ENCODE measurements at regions not wholly inside any gene's neighbourhood (a gene's known extent, or its start where the extent isn't known, plus 50 kb on each side); places are given as distances from the start of the nearest gene placed in this dataset.

DNA sequence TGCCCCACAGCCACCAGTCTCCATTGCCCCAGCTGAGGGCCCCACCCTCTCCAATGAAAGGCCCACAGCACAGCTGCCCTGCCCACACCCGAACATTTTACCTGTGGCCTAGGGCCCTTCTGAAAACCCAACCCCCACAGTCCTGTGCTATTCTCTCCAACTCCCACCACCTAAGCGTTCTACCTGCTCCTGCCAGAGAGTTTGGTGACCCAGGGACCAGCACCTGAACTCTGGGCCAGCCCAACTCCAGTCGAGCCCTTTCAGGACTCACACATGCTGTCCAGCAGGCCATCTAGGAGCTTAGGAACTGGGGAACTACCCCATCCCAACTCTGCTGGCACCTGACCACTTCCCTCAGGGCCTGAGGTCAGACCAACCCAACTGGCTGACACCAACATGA lies 562.3 kb downstream of the DNAH5 start:
- Histone ChIP-seq H3K27ac (no peak overlapping the region), H3K9me3 (no peaks in the 10 kb centered on the region), H3K27me3 (no peaks in the 10 kb centered on the region), H3K36me3 (no peaks in the 10 kb centered on the region), H3K4me3 (no peak overlapping the region), H3K4me1 (no peaks in the 10 kb centered on the region)
- TF ChIP-seq EP300 (IDR thresholded peaks at IDR 0.05) (no peak), POLR2A (IDR thresholded peaks at IDR 0.05) (no peak), POLR2AphosphoS5 (IDR thresholded peaks at IDR 0.05) (no peak)
- TF ChIP-seq, protein P1, sequence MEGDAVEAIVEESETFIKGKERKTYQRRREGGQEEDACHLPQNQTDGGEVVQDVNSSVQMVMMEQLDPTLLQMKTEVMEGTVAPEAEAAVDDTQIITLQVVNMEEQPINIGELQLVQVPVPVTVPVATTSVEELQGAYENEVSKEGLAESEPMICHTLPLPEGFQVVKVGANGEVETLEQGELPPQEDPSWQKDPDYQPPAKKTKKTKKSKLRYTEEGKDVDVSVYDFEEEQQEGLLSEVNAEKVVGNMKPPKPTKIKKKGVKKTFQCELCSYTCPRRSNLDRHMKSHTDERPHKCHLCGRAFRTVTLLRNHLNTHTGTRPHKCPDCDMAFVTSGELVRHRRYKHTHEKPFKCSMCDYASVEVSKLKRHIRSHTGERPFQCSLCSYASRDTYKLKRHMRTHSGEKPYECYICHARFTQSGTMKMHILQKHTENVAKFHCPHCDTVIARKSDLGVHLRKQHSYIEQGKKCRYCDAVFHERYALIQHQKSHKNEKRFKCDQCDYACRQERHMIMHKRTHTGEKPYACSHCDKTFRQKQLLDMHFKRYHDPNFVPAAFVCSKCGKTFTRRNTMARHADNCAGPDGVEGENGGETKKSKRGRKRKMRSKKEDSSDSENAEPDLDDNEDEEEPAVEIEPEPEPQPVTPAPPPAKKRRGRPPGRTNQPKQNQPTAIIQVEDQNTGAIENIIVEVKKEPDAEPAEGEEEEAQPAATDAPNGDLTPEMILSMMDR (IDR thresholded peaks at IDR 0.05): no peak
- DNase-seq (ENCODE audit: low spot score in 2 of 2): no peak
- WGBS: 69% methylated on average over 3 of the region's 3 CpGs

DNA sequence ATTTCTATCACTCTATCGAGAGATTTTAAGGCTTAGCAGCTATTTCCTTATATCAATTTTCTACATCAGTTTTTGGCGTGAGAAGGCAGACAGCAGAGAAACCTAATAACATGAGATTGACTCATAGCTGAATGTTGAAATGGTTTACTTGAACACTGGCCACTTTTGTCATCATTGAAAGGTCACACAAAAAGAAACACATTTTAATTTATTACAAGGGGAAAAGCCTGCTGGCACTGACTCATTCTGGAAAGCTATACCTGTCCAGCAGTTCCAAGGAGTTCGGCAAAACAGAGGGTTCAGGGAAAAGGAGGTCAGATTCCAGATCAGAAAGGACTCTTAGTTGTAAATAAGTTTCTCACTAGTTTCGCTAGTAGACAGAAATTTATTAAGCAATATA lies 566.4 kb downstream of the DNAH5 start:
- DNase-seq (ENCODE audit: low spot score in 2 of 2): no peak
- TF ChIP-seq EP300 (IDR thresholded peaks at IDR 0.05) (no peak), POLR2AphosphoS5 (IDR thresholded peaks at IDR 0.05) (no peak), POLR2A (IDR thresholded peaks at IDR 0.05) (no peak)
- TF ChIP-seq, protein P1 (IDR thresholded peaks at IDR 0.05): no peak
- Histone ChIP-seq H3K9me3 (no peaks in the 10 kb centered on the region), H3K27me3 (no peaks in the 10 kb centered on the region), H3K4me1 (no peaks in the 10 kb centered on the region), H3K36me3 (no peaks in the 10 kb centered on the region), H3K27ac (no peak overlapping the region), H3K4me3 (no peak overlapping the region)
- WGBS: 73% methylated on average over 4 of the region's 4 CpGs

DNA sequence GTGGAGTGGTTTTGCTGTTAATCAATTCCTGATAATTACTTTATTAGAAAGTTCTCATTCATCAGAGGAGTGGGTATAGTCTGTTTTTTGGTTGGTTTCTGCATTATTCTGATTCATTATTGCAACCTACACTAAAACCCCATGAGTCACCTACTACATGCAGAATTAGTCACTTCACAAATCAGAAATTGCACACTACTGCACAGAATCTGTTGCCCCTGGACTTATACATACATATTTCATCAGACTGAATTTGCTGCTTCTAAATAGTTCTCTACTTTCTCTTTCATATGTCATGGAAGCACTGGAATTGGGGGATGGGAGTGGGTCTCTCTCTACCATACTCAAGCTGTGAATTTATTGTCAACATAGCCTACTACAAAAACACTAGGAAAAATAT lies 585.1 kb downstream of the DNAH5 start:
- H3K27me3 ChIP-seq: no peaks in the 10 kb centered on the region
- no peak for TF ChIP-seq EP300 (IDR thresholded peaks at IDR 0.05)
- TF ChIP-seq, protein P1 (IDR thresholded peaks at IDR 0.05): no peak
- no peak for TF ChIP-seq POLR2AphosphoS5 (IDR thresholded peaks at IDR 0.05)
- no peak for TF ChIP-seq POLR2A (IDR thresholded peaks at IDR 0.05)
- DNase-seq (ENCODE audit: low spot score in 2 of 2): no peak
- no peak overlapping the region for H3K4me3 ChIP-seq
- H3K36me3 ChIP-seq: no peaks in the 10 kb centered on the region
- H3K9me3 ChIP-seq: no peaks in the 10 kb centered on the region
- H3K27ac ChIP-seq: no peak overlapping the region
- H3K4me1 ChIP-seq: no peaks in the 10 kb centered on the region

DNA sequence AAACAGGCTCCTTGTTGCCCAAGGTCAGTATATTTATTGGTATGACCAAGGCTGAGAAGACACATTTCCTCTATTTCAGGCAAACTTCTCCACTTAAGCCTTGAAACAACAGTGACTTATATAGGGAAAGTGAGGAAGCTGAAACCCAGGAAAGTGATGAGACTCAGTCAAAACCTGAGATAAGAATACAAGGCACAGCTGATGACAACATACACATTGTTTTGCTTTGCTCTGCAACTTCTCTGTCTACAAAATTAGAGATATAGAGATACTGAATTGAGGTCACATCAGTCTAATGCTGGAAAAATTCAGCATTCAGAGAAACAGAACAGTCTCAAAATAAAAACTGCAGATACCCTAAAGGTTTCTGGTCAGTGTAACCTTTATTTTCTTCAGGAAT lies 586.1 kb downstream of the DNAH5 start:
- TF ChIP-seq POLR2A (IDR thresholded peaks at IDR 0.05) (no peak), EP300 (IDR thresholded peaks at IDR 0.05) (no peak), POLR2AphosphoS5 (IDR thresholded peaks at IDR 0.05) (no peak)
- TF ChIP-seq, protein P1 (IDR thresholded peaks at IDR 0.05): no peak
- no peak for DNase-seq (ENCODE audit: low spot score in 2 of 2)
- Histone ChIP-seq H3K4me3 (no peak overlapping the region), H3K4me1 (no peaks in the 10 kb centered on the region), H3K36me3 (no peaks in the 10 kb centered on the region), H3K9me3 (no peaks in the 10 kb centered on the region), H3K27me3 (no peaks in the 10 kb centered on the region), H3K27ac (no peak overlapping the region)

DNA sequence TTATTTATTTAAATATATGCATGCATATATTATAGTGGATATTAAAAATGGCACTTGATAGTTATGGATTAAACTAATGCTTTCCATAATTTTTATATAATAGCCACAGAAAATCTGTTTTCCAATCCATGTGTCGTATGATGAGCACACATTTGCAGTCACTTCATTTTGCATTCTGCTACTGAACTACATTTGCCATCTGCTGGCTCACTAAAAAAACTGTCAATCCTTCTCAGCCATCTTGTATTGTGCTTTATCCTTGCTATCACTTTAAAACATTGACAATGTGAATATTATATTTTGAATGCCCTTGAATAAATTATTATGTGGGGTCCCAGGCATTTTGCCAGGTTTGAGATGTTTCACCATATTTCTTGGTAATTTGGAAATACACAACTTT lies 586.6 kb downstream of the DNAH5 start:
- 72% methylated on average over 1 of the region's 1 CpG for WGBS
- Histone ChIP-seq H3K4me3 (no peak overlapping the region), H3K36me3 (no peaks in the 10 kb centered on the region), H3K9me3 (no peaks in the 10 kb centered on the region), H3K27me3 (no peaks in the 10 kb centered on the region), H3K27ac (no peak overlapping the region), H3K4me1 (no peaks in the 10 kb centered on the region)
- no peak for DNase-seq (ENCODE audit: low spot score in 2 of 2)
- TF ChIP-seq POLR2AphosphoS5 (IDR thresholded peaks at IDR 0.05) (no peak), POLR2A (IDR thresholded peaks at IDR 0.05) (no peak), EP300 (IDR thresholded peaks at IDR 0.05) (no peak)
- TF ChIP-seq, protein P1 (IDR thresholded peaks at IDR 0.05): no peak
